Nephron (organoid): ENCODE measurements at regions not wholly inside any gene's neighbourhood (a gene's known extent, or its start where the extent isn't known, plus 50 kb on each side); places are given as distances from the start of the nearest gene placed in this dataset.

Source experiments
- H3K27ac Mint-ChIP-seq, 3 experiments: 2 replicates each; pipeline ENCODE4 v1.8.0; 2020; ENCODE audit warnings: mixed read lengths in 3 of 3, mild to moderate bottlenecking in 2 of 3, moderate library complexity in 1 of 3
- H3K27me3 Mint-ChIP-seq: 2 replicates; pipeline ENCODE4 v1.8.0; 2021; ENCODE audit warnings: low read depth, mild to moderate bottlenecking, moderate library complexity, mixed read lengths
- H3K36me3 Mint-ChIP-seq: 2 replicates; pipeline ENCODE4 v1.8.0; 2020; ENCODE audit warnings: low read depth, mixed read lengths
- H3K4me1 Mint-ChIP-seq: 2 replicates; pipeline ENCODE4 v1.8.0; 2020; ENCODE audit warnings: mixed read lengths
- H3K4me3 Mint-ChIP-seq, 3 experiments: 2 replicates each; pipeline ENCODE4 v1.8.0; 2020; ENCODE audit warnings: mild to moderate bottlenecking in 3 of 3, mixed read lengths in 3 of 3, moderate library complexity in 2 of 3
- H3K9me3 Mint-ChIP-seq: 2 replicates; pipeline ENCODE4 v1.8.0; 2020; ENCODE audit warnings: mixed read lengths
- CTCF ChIP-seq, 3 experiments: fragments of 200-600 bp; sonication (generic); IDR thresholded peaks; one replicate each; pipeline ENCODE4 v1.5.0; 2021; ENCODE audit warnings: antibody characterized with exemption in 3 of 3; ENCODE audit not compliant: unreplicated experiment in 3 of 3

GRCh38 chr2:219893541-219893940, 266.1 kb downstream of the SLC4A3 start:
- no peaks in the 10 kb centered on the region for H3K9me3 Mint-ChIP-seq
- TF ChIP-seq CTCF (IDR thresholded peaks at IDR 0.05; ENCODE audit: unreplicated experiment in 3 of 3), result no peak
- no peak overlapping the region for H3K27ac Mint-ChIP-seq
- H3K4me3 Mint-ChIP-seq, result no peak overlapping the region
- peaks cover 4% of the 10 kb centered on the region for H3K27me3 Mint-ChIP-seq
- H3K4me1 Mint-ChIP-seq, result peaks cover 8% of the 10 kb centered on the region
- no peaks in the 10 kb centered on the region for H3K36me3 Mint-ChIP-seq

GRCh38 chr2:219897456-219897855, 270.0 kb downstream of the SLC4A3 start:
- peak overlapping the region in 1 of 3 experiments; percentile 42 for H3K27ac Mint-ChIP-seq
- peaks cover 7% of the 10 kb centered on the region for H3K9me3 Mint-ChIP-seq
- no peak for TF ChIP-seq CTCF (IDR thresholded peaks at IDR 0.05; ENCODE audit: unreplicated experiment in 3 of 3)
- no peaks in the 10 kb centered on the region for H3K36me3 Mint-ChIP-seq
- peaks cover 7% of the 10 kb centered on the region for H3K27me3 Mint-ChIP-seq
- H3K4me3 Mint-ChIP-seq, result no peak overlapping the region
- peaks cover 11% of the 10 kb centered on the region for H3K4me1 Mint-ChIP-seq

- H3K36me3 Mint-ChIP-seq, result no peaks in the 10 kb centered on the region
- H3K27me3 Mint-ChIP-seq, result peaks cover 12% of the 10 kb centered on the region
- H3K4me3 Mint-ChIP-seq, result no peak overlapping the region
- peaks cover 33% of the 10 kb centered on the region for H3K4me1 Mint-ChIP-seq
- no peak overlapping the region for H3K27ac Mint-ChIP-seq
- peaks cover 7% of the 10 kb centered on the region for H3K9me3 Mint-ChIP-seq
- no peak for TF ChIP-seq CTCF (IDR thresholded peaks at IDR 0.05; ENCODE audit: unreplicated experiment in 3 of 3)
Observed at GRCh38 chr2:219901155-219901554, 273.7 kb downstream of the SLC4A3 start.

GRCh38 chr2:219902891-219903552, 275.6 kb downstream of the SLC4A3 start:
- H3K27ac Mint-ChIP-seq, result peak overlapping the region; percentile 75 to 78 (median 77)
- H3K4me3 Mint-ChIP-seq, result peak overlapping the region in 2 of 3 experiments; percentile 4 to 17
- peaks cover 8% of the 10 kb centered on the region for H3K27me3 Mint-ChIP-seq
- no peak for TF ChIP-seq CTCF (IDR thresholded peaks at IDR 0.05; ENCODE audit: unreplicated experiment in 3 of 3)
- H3K36me3 Mint-ChIP-seq, result no peaks in the 10 kb centered on the region
- H3K9me3 Mint-ChIP-seq, result peaks cover 7% of the 10 kb centered on the region
- H3K4me1 Mint-ChIP-seq, result peaks cover 44% of the 10 kb centered on the region

GRCh38 chr2:219905640-219906039, 278.2 kb downstream of the SLC4A3 start:
- peak overlapping the region in 1 of 3 experiments; percentile 85 for H3K27ac Mint-ChIP-seq
- H3K27me3 Mint-ChIP-seq, result peaks cover 11% of the 10 kb centered on the region
- H3K36me3 Mint-ChIP-seq, result no peaks in the 10 kb centered on the region
- H3K4me3 Mint-ChIP-seq, result no peak overlapping the region
- H3K4me1 Mint-ChIP-seq, result peaks cover 54% of the 10 kb centered on the region
- no peak for TF ChIP-seq CTCF (IDR thresholded peaks at IDR 0.05; ENCODE audit: unreplicated experiment in 3 of 3)
- peaks cover 4% of the 10 kb centered on the region for H3K9me3 Mint-ChIP-seq
